ENCODE measurements at regions not wholly inside any gene's neighbourhood (a gene's known extent, or its start where the extent isn't known, plus 50 kb on each side); places are given as distances from the start of the nearest gene placed in this dataset.

DNA sequence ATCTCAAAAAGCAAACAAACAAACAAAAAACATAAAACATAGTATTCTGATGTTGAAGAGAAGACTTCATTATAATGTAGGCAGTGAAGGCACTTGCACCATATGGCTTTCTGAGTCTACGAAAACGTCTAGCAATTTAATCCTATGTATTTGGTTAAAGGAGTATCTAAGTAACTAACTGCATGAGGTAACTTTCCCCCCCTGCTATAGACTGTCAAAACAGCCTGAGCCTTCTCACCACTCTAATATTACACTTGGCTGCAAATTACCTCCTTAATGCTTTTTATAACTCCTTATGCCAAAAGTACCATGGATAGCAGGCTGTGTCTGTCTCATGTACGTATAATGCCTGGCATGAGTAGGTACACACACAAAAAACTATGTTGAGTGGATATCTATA lies 607.6 kb upstream of the FLRT2 start:
- TF ChIP-seq POLR2A (IDR thresholded peaks at IDR 0.05): no peak
- TF ChIP-seq, protein P1, sequence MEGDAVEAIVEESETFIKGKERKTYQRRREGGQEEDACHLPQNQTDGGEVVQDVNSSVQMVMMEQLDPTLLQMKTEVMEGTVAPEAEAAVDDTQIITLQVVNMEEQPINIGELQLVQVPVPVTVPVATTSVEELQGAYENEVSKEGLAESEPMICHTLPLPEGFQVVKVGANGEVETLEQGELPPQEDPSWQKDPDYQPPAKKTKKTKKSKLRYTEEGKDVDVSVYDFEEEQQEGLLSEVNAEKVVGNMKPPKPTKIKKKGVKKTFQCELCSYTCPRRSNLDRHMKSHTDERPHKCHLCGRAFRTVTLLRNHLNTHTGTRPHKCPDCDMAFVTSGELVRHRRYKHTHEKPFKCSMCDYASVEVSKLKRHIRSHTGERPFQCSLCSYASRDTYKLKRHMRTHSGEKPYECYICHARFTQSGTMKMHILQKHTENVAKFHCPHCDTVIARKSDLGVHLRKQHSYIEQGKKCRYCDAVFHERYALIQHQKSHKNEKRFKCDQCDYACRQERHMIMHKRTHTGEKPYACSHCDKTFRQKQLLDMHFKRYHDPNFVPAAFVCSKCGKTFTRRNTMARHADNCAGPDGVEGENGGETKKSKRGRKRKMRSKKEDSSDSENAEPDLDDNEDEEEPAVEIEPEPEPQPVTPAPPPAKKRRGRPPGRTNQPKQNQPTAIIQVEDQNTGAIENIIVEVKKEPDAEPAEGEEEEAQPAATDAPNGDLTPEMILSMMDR (IDR thresholded peaks at IDR 0.05): no peak
